ENCODE measurements at regions not wholly inside any gene's neighbourhood (a gene's known extent, or its start where the extent isn't known, plus 50 kb on each side); places are given as distances from the start of the nearest gene placed in this dataset.

GRCh38 chrX:137945470-137945869 is 379.5 kb downstream of the ZIC3 start (continued):
- TF ChIP-seq PRDM2 (tag by site-specific recombination; IDR thresholded peaks at IDR 0.05; ENCODE audit: borderline replicate concordance) (no peak), ZNF510 (tag by site-specific recombination; IDR thresholded peaks at IDR 0.05; ENCODE audit: insufficient replicate concordance) (no peak), ZNF629 (tag by site-specific recombination; IDR thresholded peaks at IDR 0.05) (no peak), ZNF664 (tag by site-specific recombination; IDR thresholded peaks at IDR 0.05) (no peak), ZNF221 (tag by site-specific recombination; IDR thresholded peaks at IDR 0.05; ENCODE audit: borderline replicate concordance) (no peak), ZSCAN4 (tag by site-specific recombination; IDR thresholded peaks at IDR 0.05) (no peak), ZNF19 (tag by site-specific recombination; IDR thresholded peaks at IDR 0.05; ENCODE audit: low read depth) (no peak), ZNF324 (tag by site-specific recombination; IDR thresholded peaks at IDR 0.05) (no peak), ZNF341 (tag by site-specific recombination; IDR thresholded peaks at IDR 0.05; ENCODE audit: low read depth) (no peak), ZFHX2 (tag by site-specific recombination; conservative IDR thresholded peaks at IDR 0.05) (no peak)

GRCh38 chrX:137969191-137969590 is 403.3 kb downstream of the ZIC3 start:
- Histone ChIP-seq H3K9me3 (ENCODE audit: control insufficient read depth, insufficient read depth, low read depth, low read length) (no peaks in the 10 kb centered on the region), H3K4me3 (ENCODE audit: low read depth, low read length) (no peak overlapping the region), H3K4me1 (ENCODE audit: control insufficient read depth, insufficient read depth, low read length) (no peaks in the 10 kb centered on the region), H3K27ac (ENCODE audit: extremely low read depth, low read depth, low read length) (no peak overlapping the region), H3K36me3 (ENCODE audit: control insufficient read depth in 2 of 2, insufficient read depth in 1 of 2, low read length in 2 of 2) (no peaks in the 10 kb centered on the region)
- POLR2A ChIA-PET: no interaction called here
- CTCF ChIA-PET: interaction anchor here (0.6 kb wide), 1 partner anchor 43 kb away, joined by 3 read pairs; no protein-coding TSS in a partner anchor
- TF ChIP-seq ZNF394 (tag by site-specific recombination; IDR thresholded peaks at IDR 0.05; ENCODE audit: borderline replicate concordance) (no peak), ZNF311 (tag by site-specific recombination; IDR thresholded peaks at IDR 0.05; ENCODE audit: borderline replicate concordance) (no peak), REST (tag by site-specific recombination; IDR thresholded peaks at IDR 0.05) (no peak), ZNF701 (tag by site-specific recombination; IDR thresholded peaks at IDR 0.05) (no peak), ZNF514 (tag by site-specific recombination; IDR thresholded peaks at IDR 0.05) (no peak), KLF9 (tag by site-specific recombination; IDR thresholded peaks at IDR 0.05; ENCODE audit: low read depth) (no peak), SP3 (tag by site-specific recombination; IDR thresholded peaks at IDR 0.05) (no peak), BCL11A (tag by site-specific recombination; IDR thresholded peaks at IDR 0.05; ENCODE audit: low read depth) (no peak), MYNN (tag by site-specific recombination; IDR thresholded peaks at IDR 0.05; ENCODE audit: borderline replicate concordance) (no peak), ZBTB26 (tag by site-specific recombination; optimal IDR thresholded peaks at IDR 0.05) (no peak), GLI4 (tag by site-specific recombination; IDR thresholded peaks at IDR 0.05) (no peak), ZBTB7A (tag by site-specific recombination; IDR thresholded peaks at IDR 0.05; ENCODE audit: low read depth) (no peak), PATZ1 (tag by site-specific recombination; IDR thresholded peaks at IDR 0.05) (no peak), ZNF76 (tag by site-specific recombination; IDR thresholded peaks at IDR 0.05; ENCODE audit: borderline replicate concordance, low read depth) (no peak)
